GM19463 (cell line): ENCODE measurements at regions not wholly inside any gene's neighbourhood (a gene's known extent, or its start where the extent isn't known, plus 50 kb on each side); places are given as distances from the start of the nearest gene placed in this dataset.
"Not testable (repeated sequence)": the region's sequence is repeated elsewhere in the genome, so short reads cannot be mapped to it uniquely, and the experiment has no call there.

ENCODE experiments used
- ATAC-seq: cut with Tn5 transposase; IDR thresholded peaks from one replicate; pipeline ENCODE4 v1.9.1; 2021; ENCODE audit warnings: mild to moderate bottlenecking, moderate library complexity; ENCODE audit not compliant: unreplicated experiment

- ATAC-seq = no peak
Observed at GRCh38 chr2:16209799-16210198, 269.4 kb downstream of the MYCN start.

GRCh38 chr2:16208921-16209320, 268.6 kb downstream of the MYCN start:
- no peak for ATAC-seq

- ATAC-seq = no peak
Observed at GRCh38 chr2:16208241-16208797, 268.0 kb downstream of the MYCN start.

- no peak for ATAC-seq
Observed at GRCh38 chr2:16207611-16208010, 267.3 kb downstream of the MYCN start.

- ATAC-seq = no peak
Observed at GRCh38 chr2:16207151-16207550, 266.8 kb downstream of the MYCN start.

- ATAC-seq = no peak
Observed at GRCh38 chr2:16206191-16206944, 266.0 kb downstream of the MYCN start.

GRCh38 chr2:16205631-16206030, 265.3 kb downstream of the MYCN start:
- no peak for ATAC-seq

GRCh38 chr2:16204886-16205620, 264.7 kb downstream of the MYCN start:
- ATAC-seq = no peak

- no peak for ATAC-seq
Observed at GRCh38 chr2:16204251-16204650, 263.9 kb downstream of the MYCN start.

GRCh38 chr2:16203691-16204090, 263.3 kb downstream of the MYCN start:
- no peak for ATAC-seq

- ATAC-seq = no peak
Observed at GRCh38 chr2:16203069-16203468, 262.7 kb downstream of the MYCN start.

GRCh38 chr2:16202266-16203020, 262.1 kb downstream of the MYCN start:
- no peak for ATAC-seq

GRCh38 chr2:16201848-16202247, 261.5 kb downstream of the MYCN start:
- ATAC-seq = no peak

GRCh38 chr2:16200554-16201193, 260.3 kb downstream of the MYCN start:
- ATAC-seq = no peak

GRCh38 chr2:16199882-16200553, 259.7 kb downstream of the MYCN start:
- ATAC-seq = no peak

- not testable (repeated sequence) for ATAC-seq
Observed at GRCh38 chr2:16199241-16199640, 258.9 kb downstream of the MYCN start.

GRCh38 chr2:16198166-16198912, 258.0 kb downstream of the MYCN start:
- ATAC-seq = no peak

GRCh38 chr2:16197504-16198147, 257.3 kb downstream of the MYCN start:
- ATAC-seq = no peak
